Tibial nerve (tissue), 4 donors: ENCODE measurements at regions not wholly inside any gene's neighbourhood (a gene's known extent, or its start where the extent isn't known, plus 50 kb on each side); places are given as distances from the start of the nearest gene placed in this dataset.
"Not testable (repeated sequence)": the region's sequence is repeated elsewhere in the genome, so short reads cannot be mapped to it uniquely, and the experiment has no call there.

Experiments used
- DNase-seq, 2 donors: peaks; one replicate each; pipeline ENCODE4 v3.0.0-alpha.2; 2019; ENCODE audit warnings: low spot score in 2 of 2
- H3K27ac ChIP-seq, 4 donors: fragments of 200-600 bp; sonication (generic) in 3 of 4; one replicate each; pipeline ENCODE4 v1.5.1; 2017 to 2019; ENCODE audit warnings: mild to moderate bottlenecking in 1 of 4
- H3K27me3 ChIP-seq, 2 donors: fragments of 200-600 bp; sonication (generic) in 1 of 2; one replicate each; pipeline versions ENCODE4 v1.5.1 to v1.6.0; 2017 to 2019
- H3K36me3 ChIP-seq, 3 donors: fragments of 200-600 bp; sonication (generic); one replicate each; pipeline ENCODE4 v1.5.1; 2018 to 2019
- H3K4me1 ChIP-seq, 4 donors: fragments of 200-600 bp; sonication (generic) in 3 of 4; one replicate each; pipeline ENCODE4 v1.5.1; 2017 to 2019
- H3K4me3 ChIP-seq, 4 donors: fragments of 200-600 bp; sonication (generic) in 3 of 4; one replicate each; pipeline ENCODE4 v1.5.1; 2017 to 2019; ENCODE audit warnings: mild to moderate bottlenecking in 1 of 4, moderate library complexity in 1 of 4
- H3K9me3 ChIP-seq, 4 donors: fragments of 200-600 bp; sonication (generic) in 3 of 4; one replicate each; pipeline ENCODE4 v1.5.1; 2017 to 2019
- CTCF ChIP-seq, 5 experiments: fragments of 200-600 bp in 3 of 5; fragments of 450-650 bp in 2 of 5; sonication (generic) in 3 of 5; IDR thresholded peaks; one replicate each; pipeline ENCODE4 v1.5.1; 2016 to 2019; ENCODE audit warnings: antibody characterized with exemption in 5 of 5, mild to moderate bottlenecking in 3 of 5, moderate library complexity in 2 of 5
- EP300 ChIP-seq, 2 donors: sonication (generic); formaldehyde crosslinking; IDR thresholded peaks; one replicate each; pipeline ENCODE4 v1.6.1; 2017; ENCODE audit warnings: antibody characterized with exemption in 2 of 2, mild to moderate bottlenecking in 1 of 2
- POLR2A ChIP-seq, 2 donors: fragments of 450-650 bp; IDR thresholded peaks; one replicate each; pipeline ENCODE4 v1.6.1; 2017; ENCODE audit warnings: antibody characterized with exemption in 2 of 2, mild to moderate bottlenecking in 2 of 2, moderate library complexity in 2 of 2
- WGBS, 2 donors: methylation state at CpG; one replicate each; pipeline ENCODE4 v1.1.5; 2018; 5-methylcytosine and 5-hydroxymethylcytosine counted together

- TF ChIP-seq EP300 (IDR thresholded peaks at IDR 0.05) (no peak), CTCF (IDR thresholded peaks at IDR 0.05) (no peak), POLR2A (IDR thresholded peaks at IDR 0.05) (no peak)
- DNase-seq: no peak
- no peaks in the 10 kb centered on the region for H3K36me3 ChIP-seq
- no peak overlapping the region for H3K27ac ChIP-seq
- H3K27me3 ChIP-seq: peaks cover 0 to 9% of the 10 kb centered on the region in 2 donors
- peaks cover 0 to 9% (median 3%) of the 10 kb centered on the region in 4 donors for H3K4me1 ChIP-seq
- peaks cover 0 to 4% (median 0%) of the 10 kb centered on the region in 4 donors for H3K9me3 ChIP-seq
- WGBS, 2 donors: 88 to 92% methylated on average over 10 of the region's 10 CpGs
- no peak overlapping the region for H3K4me3 ChIP-seq
These were observed 398.1 kb upstream of the TNRC6C start for GRCh38 chr17:77560381-77560780.

DNA sequence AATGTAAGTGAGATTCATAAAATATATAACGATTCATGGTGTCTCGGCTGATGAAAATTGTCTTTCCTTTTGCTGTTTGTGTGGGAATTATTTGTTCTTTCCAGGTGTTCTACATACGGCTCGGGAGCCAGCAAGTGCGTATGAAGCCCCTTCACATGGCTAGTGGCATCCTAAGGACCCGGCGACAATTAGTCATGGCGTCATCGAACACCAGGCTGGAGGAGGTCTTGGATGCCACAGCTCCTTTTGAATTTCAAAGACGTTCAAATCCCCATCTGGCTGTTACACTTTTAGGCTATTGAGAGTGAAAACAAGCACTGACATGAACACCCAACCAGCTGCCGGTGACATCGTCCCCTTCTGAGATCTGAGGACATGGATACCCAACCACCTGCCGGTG lies 397.7 kb upstream of the TNRC6C start:
- Histone ChIP-seq H3K27me3 (peaks cover 0 to 5% of the 10 kb centered on the region in 2 donors), H3K36me3 (no peaks in the 10 kb centered on the region), H3K4me3 (no peak overlapping the region), H3K27ac (no peak overlapping the region), H3K4me1 (peaks cover 0 to 4% (median 1%) of the 10 kb centered on the region in 4 donors), H3K9me3 (peaks cover 0 to 4% (median 0%) of the 10 kb centered on the region in 4 donors)
- no peak for DNase-seq
- WGBS, 2 donors: 88 to 90% methylated on average over 13 of the region's 13 CpGs
- TF ChIP-seq EP300 (IDR thresholded peaks at IDR 0.05) (no peak), CTCF (IDR thresholded peaks at IDR 0.05) (no peak)

DNA sequence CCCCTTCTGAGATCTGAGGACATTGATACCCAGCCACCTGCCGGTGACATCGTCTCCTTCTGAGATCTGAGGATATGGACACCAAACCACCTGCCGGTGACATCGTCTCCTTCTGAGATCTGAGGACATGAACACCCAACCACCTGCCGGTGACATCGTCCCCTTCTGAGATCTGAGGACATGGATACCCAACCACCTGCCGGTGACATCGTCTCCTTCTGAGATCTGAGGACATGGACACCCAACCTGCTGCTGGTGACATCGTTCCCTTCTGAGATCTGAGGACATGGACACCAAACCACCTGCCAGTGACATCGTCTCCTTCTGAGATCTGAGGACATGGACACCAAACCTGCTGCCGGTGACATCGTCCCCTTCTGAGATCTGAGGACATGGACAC lies 396.1 kb upstream of the TNRC6C start:
- H3K27ac ChIP-seq, H3K27me3 ChIP-seq, H3K4me1 ChIP-seq, H3K36me3 ChIP-seq, H3K4me3 ChIP-seq, DNase-seq, H3K9me3 ChIP-seq: not testable (repeated sequence)
- WGBS, 2 donors: 93 to 95% methylated on average over 11 to 12 of the region's 12 CpGs

GRCh38 chr17:77563439-77564102 lies 394.9 kb upstream of the TNRC6C start:
- no peak overlapping the region for H3K4me3 ChIP-seq
- WGBS, 2 donors: 85 to 86% methylated on average over 7 of the region's 7 CpGs
- DNase-seq: no peak

GRCh38 chr17:77564278-77564920 lies 394.1 kb upstream of the TNRC6C start:
- no peak overlapping the region for H3K4me3 ChIP-seq
- no peak overlapping the region for H3K27ac ChIP-seq
- H3K36me3 ChIP-seq: no peaks in the 10 kb centered on the region
- no peaks in the 10 kb centered on the region for H3K27me3 ChIP-seq
- WGBS, 2 donors: 94 to 95% methylated on average over 13 of the region's 13 CpGs
- no peak for DNase-seq
- peaks cover 0 to 4% (median 0%) of the 10 kb centered on the region in 4 donors for H3K9me3 ChIP-seq
- no peak for TF ChIP-seq EP300 (IDR thresholded peaks at IDR 0.05)
- TF ChIP-seq CTCF (IDR thresholded peaks at IDR 0.05): no peak
- TF ChIP-seq POLR2A (IDR thresholded peaks at IDR 0.05): no peak
- no peaks in the 10 kb centered on the region for H3K4me1 ChIP-seq

More at GRCh38 chr17:77563439-77564102, 394.9 kb upstream of the TNRC6C start:
- H3K27me3 ChIP-seq: no peaks in the 10 kb centered on the region
- no peak overlapping the region for H3K27ac ChIP-seq
- no peaks in the 10 kb centered on the region for H3K4me1 ChIP-seq
- peaks cover 0 to 4% (median 0%) of the 10 kb centered on the region in 4 donors for H3K9me3 ChIP-seq
- TF ChIP-seq EP300 (IDR thresholded peaks at IDR 0.05) (no peak), CTCF (IDR thresholded peaks at IDR 0.05) (no peak), POLR2A (IDR thresholded peaks at IDR 0.05) (no peak)
- H3K36me3 ChIP-seq: no peaks in the 10 kb centered on the region
